Peyer's patch (tissue), 4 donors: ENCODE measurements at regions not wholly inside any gene's neighbourhood (a gene's known extent, or its start where the extent isn't known, plus 50 kb on each side); places are given as distances from the start of the nearest gene placed in this dataset.

Experiments
- CTCF ChIP-seq, 6 experiments: fragments of 450-650 bp in 4 of 6; fragments of 200-600 bp in 2 of 6; sonication (generic) in 1 of 6; IDR thresholded peaks; one replicate each; pipeline ENCODE4 v1.5.1; 2017 to 2019; ENCODE audit warnings: antibody characterized with exemption in 6 of 6, mild to moderate bottlenecking in 3 of 6, moderate library complexity in 1 of 6
- POLR2A ChIP-seq, 2 donors: fragments of 450-650 bp; IDR thresholded peaks; one replicate each; pipeline ENCODE4 v1.5.1; 2017; ENCODE audit warnings: antibody characterized with exemption in 2 of 2, mild to moderate bottlenecking in 2 of 2, moderate library complexity in 2 of 2

GRCh38 chr15:62854420-62855084 is 188.0 kb upstream of the TPM1 start:
- TF ChIP-seq CTCF (IDR thresholded peaks at IDR 0.05) = no peak
- no peak for TF ChIP-seq POLR2A (IDR thresholded peaks at IDR 0.05)
